ENCODE measurements at regions not wholly inside any gene's neighbourhood (a gene's known extent, or its start where the extent isn't known, plus 50 kb on each side); places are given as distances from the start of the nearest gene placed in this dataset.

GRCh38 chr2:138276339-138276738, 225.2 kb upstream of the SPOPL start:
- no peak overlapping the region for H3K4me3 ChIP-seq (ENCODE audit: low read depth, poor library complexity, severe bottlenecking)
- no peak for TF ChIP-seq POLR2A (IDR thresholded peaks at IDR 0.05)
- TF ChIP-seq CTCF (IDR thresholded peaks at IDR 0.05) = no peak
- 50 to 56% methylated on average over 1 of the region's 1 CpG for WGBS, 2 donors
- DNase-seq (ENCODE audit: low spot score in 2 of 2) = no peak
- intact Hi-C loops (cut with DNase I; ENCODE audit: low total_unique reads) = no loop called here

- TF ChIP-seq POLR2A (IDR thresholded peaks at IDR 0.05) = no peak
- no peak for TF ChIP-seq CTCF (IDR thresholded peaks at IDR 0.05)
- no peak for DNase-seq (ENCODE audit: low spot score in 2 of 2)
- no peak overlapping the region for H3K4me3 ChIP-seq (ENCODE audit: low read depth, poor library complexity, severe bottlenecking)
- intact Hi-C loops (cut with DNase I; ENCODE audit: low total_unique reads) = no loop called here
Measured at GRCh38 chr2:138277062-138277461, 224.5 kb upstream of the SPOPL start.

- intact Hi-C loops (cut with DNase I; ENCODE audit: low total_unique reads) = no loop called here
- no peak for DNase-seq (ENCODE audit: low spot score in 2 of 2)
- TF ChIP-seq CTCF (IDR thresholded peaks at IDR 0.05) = no peak
- TF ChIP-seq POLR2A (IDR thresholded peaks at IDR 0.05) = no peak
- H3K4me3 ChIP-seq (ENCODE audit: low read depth, poor library complexity, severe bottlenecking) = no peak overlapping the region
Measured at GRCh38 chr2:138279871-138280270, 221.7 kb upstream of the SPOPL start.

- no peak for DNase-seq (ENCODE audit: low spot score in 2 of 2)
- H3K4me3 ChIP-seq (ENCODE audit: low read depth, poor library complexity, severe bottlenecking) = no peak overlapping the region
- intact Hi-C loops (cut with DNase I; ENCODE audit: low total_unique reads) = no loop called here
- TF ChIP-seq POLR2A (IDR thresholded peaks at IDR 0.05) = no peak
- no peak for TF ChIP-seq CTCF (IDR thresholded peaks at IDR 0.05)
- WGBS, 2 donors = 100% methylated on average over 1 of the region's 1 CpG
Measured at GRCh38 chr2:138280999-138281695, 220.4 kb upstream of the SPOPL start.

- no peak overlapping the region for H3K4me3 ChIP-seq (ENCODE audit: low read depth, poor library complexity, severe bottlenecking)
- 94 to 96% methylated on average over 5 of the region's 5 CpGs for WGBS, 2 donors
- intact Hi-C loops (cut with DNase I; ENCODE audit: low total_unique reads) = no loop called here
- TF ChIP-seq CTCF (IDR thresholded peaks at IDR 0.05) (peak in 1 of 3 donors; percentile 29), POLR2A (IDR thresholded peaks at IDR 0.05) (no peak)
- DNase-seq (ENCODE audit: low spot score in 2 of 2) = no peak
Measured at GRCh38 chr2:138282014-138282672, 219.4 kb upstream of the SPOPL start.

GRCh38 chr2:138291805-138292204, 209.8 kb upstream of the SPOPL start:
- WGBS, 2 donors = 92% methylated on average over 3 of the region's 3 CpGs
- intact Hi-C loops (cut with DNase I; ENCODE audit: low total_unique reads) = no loop called here

More at GRCh38 chr2:138291805-138292204, 209.8 kb upstream of the SPOPL start:
- no peak overlapping the region for H3K4me3 ChIP-seq (ENCODE audit: low read depth, poor library complexity, severe bottlenecking)
- DNase-seq (ENCODE audit: low spot score in 2 of 2) = no peak
- TF ChIP-seq POLR2A (IDR thresholded peaks at IDR 0.05) (no peak), CTCF (IDR thresholded peaks at IDR 0.05) (no peak)

Measured in lower leg skin (tissue), 4 donors.